SK-N-SH (cell line): ENCODE measurements at regions not wholly inside any gene's neighbourhood (a gene's known extent, or its start where the extent isn't known, plus 50 kb on each side); places are given as distances from the start of the nearest gene placed in this dataset.
A peak's percentile ranks its signal among the peaks of the same experiment; 100 is the strongest.

Source experiments
- CTCF ChIA-PET: fragments of 300-600, 350-600 bp; formaldehyde crosslinking; extraction: SDS; loops from one replicate; lab custom pipeline; 2021; lab: Yijun Ruan, JAX
- POLR2A ChIA-PET: fragments of 350-600 bp; sonication (Branson Sonifier 250); formaldehyde crosslinking; extraction: SDS; loops from one replicate; lab custom pipeline; 2020; ENCODE audit warnings: antibody characterized with exemption, inconsistent platforms; lab: Yijun Ruan, JAX
- DNase-seq: peaks from one replicate; pipeline ENCODE4 v3.0.0; 2012
- H2AFZ ChIP-seq: fragments of 200-600 bp; sonication (generic); 2 replicates; pipeline ENCODE4 v1.8.1; 2016; ENCODE audit warnings: antibody characterized with exemption, mild to moderate bottlenecking, low read depth
- H3F3A ChIP-seq: fragments of 200-600 bp; sonication (generic); replicated peaks from 2 replicates; pipeline ENCODE3; 2016; ENCODE audit warnings: antibody characterized with exemption, mild to moderate bottlenecking; ENCODE audit not compliant: insufficient read depth
- H3K27ac ChIP-seq, 2 experiments: fragments of 200-500 bp in 1 of 2; fragments of 200-600 bp in 1 of 2; sonication (Bioruptor generic) in 1 of 2; sonication (generic), shearing (Covaris generic) in 1 of 2; 2 replicates each; pipeline versions ENCODE4 v1.5.1 to v1.6.1; 2014 to 2016; ENCODE audit warnings: low read depth in 2 of 2, inconsistent platforms in 1 of 2, low read length in 1 of 2, mild to moderate bottlenecking in 1 of 2, mixed read lengths in 1 of 2
- H3K27me3 ChIP-seq: fragments of 200-600 bp; sonication (generic), shearing (Covaris generic); 2 replicates; pipeline ENCODE4 v1.6.1; 2016; ENCODE audit warnings: mixed run types; ENCODE audit not compliant: insufficient read depth
- H3K36me3 ChIP-seq, 2 experiments: fragments of 200-500 bp in 1 of 2; fragments of 200-600 bp in 1 of 2; sonication (Bioruptor generic) in 1 of 2; sonication (generic) in 1 of 2; replicated peaks in 1 of 2; 2 replicates each; pipeline versions ENCODE3 to v1.5.1; 2014 to 2016; ENCODE audit warnings: low read length in 1 of 2, mild to moderate bottlenecking in 1 of 2; ENCODE audit not compliant: insufficient read depth in 2 of 2, control insufficient read depth in 1 of 2
- H3K4me1 ChIP-seq, 2 experiments: fragments of 200-500 bp in 1 of 2; fragments of 200-600 bp in 1 of 2; sonication (Bioruptor generic) in 1 of 2; sonication (generic), shearing (Covaris generic) in 1 of 2; 2 replicates each; pipeline versions ENCODE4 v1.5.1 to v1.6.1; 2014 to 2016; ENCODE audit warnings: low read depth in 1 of 2, low read length in 1 of 2, mixed run types in 1 of 2; ENCODE audit not compliant: insufficient read depth in 2 of 2, control insufficient read depth in 1 of 2
- H3K4me2 ChIP-seq: fragments of 200-600 bp; sonication (generic), shearing (Covaris generic); 2 replicates; pipeline ENCODE4 v1.6.1; 2017; ENCODE audit warnings: mixed run types
- H3K4me3 ChIP-seq, 2 experiments: fragments of 200-500 bp in 1 of 2; fragments of 200-600 bp in 1 of 2; sonication (Bioruptor generic) in 1 of 2; sonication (generic), shearing (Covaris generic) in 1 of 2; 2 replicates each; pipeline versions ENCODE4 v1.5.1 to v1.8.1; 2014 to 2016; ENCODE audit warnings: low read depth in 2 of 2, inconsistent platforms in 1 of 2, low read length in 1 of 2, mild to moderate bottlenecking in 1 of 2, mixed read lengths in 1 of 2, moderate library complexity in 1 of 2
- H3K79me2 ChIP-seq: fragments of 200-600 bp; sonication (generic); 2 replicates; pipeline ENCODE4 v1.8.1; 2017; ENCODE audit warnings: mild to moderate bottlenecking; ENCODE audit not compliant: insufficient read depth
- H3K9ac ChIP-seq: fragments of 200-600 bp; sonication (generic); 2 replicates; pipeline ENCODE4 v1.6.1; 2017; ENCODE audit warnings: mixed run types
- H3K9me2 ChIP-seq: fragments of 200-600 bp; sonication (generic); 2 replicates; pipeline ENCODE4 v1.6.1; 2017; ENCODE audit warnings: mixed run types
- H3K9me3 ChIP-seq: fragments of 200-600 bp; sonication (generic); 2 replicates; pipeline ENCODE4 v1.6.1; 2017; ENCODE audit warnings: mixed run types, mild to moderate bottlenecking, moderate library complexity
- H4K20me1 ChIP-seq: fragments of 200-600 bp; sonication (generic); 2 replicates; pipeline ENCODE4 v1.6.1; 2017; ENCODE audit warnings: mild to moderate bottlenecking, mixed run types; ENCODE audit not compliant: insufficient read depth
- CHD2 ChIP-seq: fragments of 150-350 bp; IDR thresholded peaks from 2 replicates; pipeline ENCODE4 v1.6.1; 2018; ENCODE audit warnings: low read length; ENCODE audit not compliant: partially characterized antibody
- ELF1 ChIP-seq: IDR thresholded peaks from 2 replicates; pipeline ENCODE4 v1.4.0; 2012
- EP300 ChIP-seq, 2 experiments: IDR thresholded peaks; 2 replicates each; pipeline versions ENCODE4 v1.4.0 to v1.6.1; 2012; ENCODE audit warnings: borderline replicate concordance in 1 of 2, low read depth in 1 of 2, low read length in 1 of 2
- EZH2phosphoT487 ChIP-seq: fragments of 200-600 bp; sonication (generic); IDR thresholded peaks from 2 replicates; pipeline ENCODE4 v1.6.1; 2017; ENCODE audit warnings: low read depth, mixed run types, mild to moderate bottlenecking, antibody characterized with exemption, moderate library complexity, borderline replicate concordance
- FOSL2 ChIP-seq: IDR thresholded peaks from 2 replicates; pipeline ENCODE4 v1.4.0; 2012; ENCODE audit warnings: low read depth, mild to moderate bottlenecking, moderate library complexity, borderline replicate concordance
- FOXJ3 ChIP-seq: sonication (generic); formaldehyde crosslinking; IDR thresholded peaks from 2 replicates; pipeline ENCODE4 v1.5.1; 2020; ENCODE audit warnings: mild to moderate bottlenecking, missing genetic modification reagents
- GATA2 ChIP-seq: sonication (generic); formaldehyde crosslinking; IDR thresholded peaks from 2 replicates; pipeline ENCODE4 v1.5.0; 2020; ENCODE audit warnings: mild to moderate bottlenecking, missing genetic modification reagents
- MAX ChIP-seq: IDR thresholded peaks from 2 replicates; pipeline ENCODE4 v1.4.0; 2012; ENCODE audit warnings: low read depth
- MXI1 ChIP-seq: IDR thresholded peaks from 2 replicates; pipeline ENCODE4 v1.6.1; 2012; ENCODE audit warnings: mild to moderate bottlenecking, low read depth, low read length, improper control_type of control experiment
- NFIC ChIP-seq: IDR thresholded peaks from 2 replicates; pipeline ENCODE4 v1.4.0; 2012; ENCODE audit warnings: borderline replicate concordance
- PBX3 ChIP-seq: IDR thresholded peaks from 2 replicates; pipeline ENCODE4; 2012
- POLR2AphosphoS5 ChIP-seq: IDR thresholded peaks from 2 replicates; pipeline ENCODE4 v1.6.1; 2012; ENCODE audit warnings: low read depth, low read length
- RCOR1 ChIP-seq: fragments of 150-350 bp; IDR thresholded peaks from 2 replicates; pipeline ENCODE4 v1.6.1; 2017; ENCODE audit warnings: antibody characterized with exemption, low read length
- REST ChIP-seq: IDR thresholded peaks from 2 replicates; pipeline ENCODE4 v1.6.1; 2012; ENCODE audit warnings: mild to moderate bottlenecking, low read depth, low read length, moderate library complexity
- RXRA ChIP-seq: IDR thresholded peaks from 2 replicates; pipeline ENCODE4 v1.4.0; 2012; ENCODE audit warnings: low read depth, mild to moderate bottlenecking, borderline replicate concordance
- TAF1 ChIP-seq: IDR thresholded peaks from 2 replicates; pipeline ENCODE4 v1.6.1; 2012; ENCODE audit warnings: low read depth, mild to moderate bottlenecking, low read length, moderate library complexity, borderline replicate concordance
- TCF12 ChIP-seq: IDR thresholded peaks from 2 replicates; pipeline ENCODE4 v1.4.0; 2012
- TEAD4 ChIP-seq: IDR thresholded peaks from 2 replicates; pipeline ENCODE4 v1.4.0; 2012; ENCODE audit warnings: mild to moderate bottlenecking, borderline replicate concordance; ENCODE audit not compliant: insufficient read depth
- USF1 ChIP-seq: IDR thresholded peaks from 2 replicates; pipeline ENCODE4 v1.4.0; 2012; ENCODE audit warnings: low read depth, borderline replicate concordance
- WGBS: methylation state at CpG from one replicate; pipeline ENCODE4 v1.1.6; 2017; ENCODE audit warnings: low lambda C conversion rate; 5-methylcytosine and 5-hydroxymethylcytosine counted together

GRCh38 chr17:71163121-71163812 lies 957.6 kb upstream of the SOX9 start:
- H4K20me1 ChIP-seq, result no peaks in the 10 kb centered on the region
- H3K4me2 ChIP-seq, result no peak overlapping the region
- no peak overlapping the region for H2AFZ ChIP-seq
- no peak overlapping the region for H3K9ac ChIP-seq
- no peaks in the 10 kb centered on the region for H3K9me3 ChIP-seq
- H3K27me3 ChIP-seq, result no peaks in the 10 kb centered on the region
- no peaks in the 10 kb centered on the region for H3K36me3 ChIP-seq
- H3K79me2 ChIP-seq, result no peaks in the 10 kb centered on the region
- peaks cover 0 to 13% of the 10 kb centered on the region in 2 experiments; a peak in 2 of 4 replicates for H3K4me1 ChIP-seq
- peak overlapping the region in 1 of 2 experiments; percentile 64; a peak in 1 of 4 replicates for H3K27ac ChIP-seq
- no peaks in the 10 kb centered on the region for H3K9me2 ChIP-seq
- no peaks in the 10 kb centered on the region for H3F3A ChIP-seq
- no peak for TF ChIP-seq POLR2AphosphoS5
- TF ChIP-seq TCF12, result no peak
- no peak for TF ChIP-seq FOXJ3 (CRISPR knock-in tag)
- TF ChIP-seq MXI1, result no peak
- no peak for TF ChIP-seq PBX3
- no peak for TF ChIP-seq TEAD4
- TF ChIP-seq ELF1, result no peak
- TF ChIP-seq RXRA, result no peak
- TF ChIP-seq EP300 (IDR thresholded peaks at IDR 0.05; ENCODE audit: borderline replicate concordance in 1 of 2, low read depth in 1 of 2, low read length in 1 of 2), result no peak
- TF ChIP-seq CHD2, result no peak
- no peak for TF ChIP-seq MAX
- TF ChIP-seq EZH2phosphoT487, result no peak
- TF ChIP-seq RCOR1, result no peak
- TF ChIP-seq TAF1, result no peak
- TF ChIP-seq USF1, result no peak
- TF ChIP-seq NFIC, result no peak
- no peak for TF ChIP-seq GATA2 (CRISPR knock-in tag)
- no peak for TF ChIP-seq REST
- TF ChIP-seq FOSL2, result no peak
- ChIA-PET POLR2A (no interaction called here), CTCF (no interaction called here)
- DNase-seq, result no peak
- WGBS, result 71% methylated on average over 6 of the region's 6 CpGs
- no peak overlapping the region for H3K4me3 ChIP-seq
